Cardiac septum (tissue), 1 donor: ENCODE measurements at regions not wholly inside any gene's neighbourhood (a gene's known extent, or its start where the extent isn't known, plus 50 kb on each side); places are given as distances from the start of the nearest gene placed in this dataset.

Source experiments
- DNase-seq: peaks from one replicate; pipeline ENCODE4 v3.0.0-alpha.2; 2020; ENCODE audit warnings: low spot score
- intact Hi-C: fragments of 100-400 bp; cut with DNase I; formaldehyde crosslinking; loops from one replicate; pipeline ENCODE4 v1.14.0; 2022
- donor health status: DM: no; HTN: no; CAD: no.

- no peak for DNase-seq
- intact Hi-C loops: no loop called here
These were observed 152.5 kb upstream of the AKR1E2 start for GRCh38 chr10:4673279-4674040.

GRCh38 chr10:4672201-4672600 lies 153.8 kb upstream of the AKR1E2 start:
- no peak for DNase-seq
- intact Hi-C loops: no loop called here

GRCh38 chr10:4671451-4672145 lies 154.4 kb upstream of the AKR1E2 start:
- intact Hi-C loops: no loop called here
- no peak for DNase-seq

DNA sequence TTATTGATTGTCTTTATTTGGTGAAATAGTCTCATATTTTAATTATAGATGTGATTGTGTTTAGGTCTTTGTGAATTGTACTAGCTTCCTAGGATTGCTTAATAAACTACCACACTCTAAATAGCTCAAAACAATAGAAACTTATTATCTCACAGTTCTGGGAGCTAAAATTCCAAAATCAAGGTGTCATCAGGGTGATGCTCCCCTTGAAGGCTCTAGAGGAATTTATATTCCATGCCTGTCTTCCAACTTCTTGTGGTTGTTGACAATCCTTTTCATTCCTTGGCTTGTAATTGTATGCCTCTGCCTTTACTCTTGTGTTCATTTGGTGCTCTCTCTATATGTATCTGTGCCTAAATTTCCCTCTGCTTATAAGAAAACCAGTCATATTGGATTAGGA lies 155.3 kb upstream of the AKR1E2 start:
- no peak for DNase-seq
- intact Hi-C loops: no loop called here

DNA sequence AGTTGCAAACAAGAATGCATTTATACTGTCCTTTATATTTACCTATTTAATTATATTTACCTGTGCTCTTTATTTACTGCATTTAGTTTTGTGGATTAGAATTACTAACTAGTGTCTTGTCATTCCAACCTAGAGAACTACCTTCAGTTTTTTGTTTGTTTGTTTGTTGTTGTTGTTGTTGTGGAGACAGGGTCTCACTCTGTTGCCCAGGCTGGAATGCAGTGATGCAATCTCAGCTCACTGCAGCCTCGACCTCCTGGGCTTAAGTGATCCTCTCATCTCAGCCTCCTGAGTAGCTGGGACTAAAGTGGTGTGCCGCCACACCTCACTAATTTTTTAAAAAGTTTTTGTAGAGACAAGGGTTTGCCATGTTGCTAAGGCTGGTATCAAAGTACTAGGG lies 156.4 kb upstream of the AKR1E2 start:
- intact Hi-C loops: loop anchor here (10.0 kb wide), 1 partner anchor 755 kb away; no protein-coding TSS in a partner anchor
- no peak for DNase-seq

DNA sequence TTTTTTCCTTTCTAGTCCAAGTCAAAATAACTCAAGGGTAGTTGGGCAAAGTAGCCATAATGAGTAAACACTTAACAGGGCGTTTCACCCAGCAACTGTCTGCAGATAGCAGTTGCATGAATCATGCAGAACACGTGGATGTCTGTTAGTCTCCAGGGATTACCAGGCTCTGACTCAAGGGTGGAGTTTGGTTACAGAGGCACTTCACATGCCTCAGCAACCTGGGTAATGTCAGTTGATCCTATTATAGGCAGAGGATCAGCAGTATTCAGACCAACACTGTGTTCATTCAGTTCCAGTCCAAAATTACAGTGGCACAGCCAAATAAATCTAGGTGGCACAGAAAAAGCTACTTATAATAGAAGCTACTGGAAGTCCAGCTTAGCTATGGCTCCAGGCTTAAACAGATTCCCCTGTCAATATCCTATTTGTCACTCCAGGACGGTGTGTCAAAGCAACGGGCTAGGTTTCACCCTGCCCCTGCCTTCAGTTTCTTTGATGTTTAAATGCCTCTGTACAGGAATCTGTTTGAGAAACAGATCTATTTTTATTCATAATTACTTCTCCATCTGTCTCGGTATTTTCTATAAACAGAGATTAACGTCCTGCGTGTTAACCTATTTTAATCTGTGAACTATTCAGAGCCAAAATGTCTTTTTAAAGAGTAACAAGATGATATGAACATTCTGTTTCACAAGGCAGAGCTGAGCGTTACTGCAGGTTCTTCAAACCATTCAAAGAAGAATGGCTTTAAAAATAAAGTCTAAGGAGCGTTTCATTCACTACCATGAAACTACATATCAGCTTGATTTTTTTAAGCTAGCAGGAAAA lies 162.6 kb upstream of the AKR1E2 start:
- peak; percentile 79 for DNase-seq
- intact Hi-C loops: loop anchor here (2.0 to 10.0 kb wide), 8 partner anchors 104 to 881 kb away; no protein-coding TSS in a partner anchor

DNA sequence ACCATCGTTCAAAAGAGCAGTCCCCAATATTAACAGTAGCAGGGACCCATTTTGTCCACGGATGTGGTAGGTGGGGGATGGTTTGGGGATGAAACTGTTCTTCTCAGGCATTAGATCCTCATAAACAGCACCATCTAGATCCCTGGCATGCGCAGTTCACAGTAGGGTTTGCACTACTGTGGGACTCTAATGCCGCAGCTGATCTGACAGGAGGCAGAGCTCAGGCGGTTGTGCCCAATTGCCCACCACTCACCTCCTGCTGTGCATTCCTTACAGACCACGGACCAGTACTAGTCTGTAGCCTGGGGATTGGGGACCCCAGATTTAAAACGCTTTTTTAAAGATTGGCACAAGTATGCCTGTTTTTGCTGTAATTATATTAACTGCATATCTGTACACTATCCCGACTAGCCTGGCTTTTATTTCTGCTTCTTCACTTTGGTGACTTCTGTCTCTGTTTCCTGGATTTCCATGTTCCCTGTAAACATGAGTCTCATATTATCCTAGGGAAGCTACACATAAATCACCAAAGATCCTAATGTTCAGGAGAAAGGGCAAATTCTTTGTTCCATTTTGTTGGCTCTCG lies 163.3 kb upstream of the AKR1E2 start:
- intact Hi-C loops: loop anchor here (2.0 to 10.0 kb wide), 8 partner anchors 105 to 880 kb away; no protein-coding TSS in a partner anchor
- DNase-seq: no peak

GRCh38 chr10:4661511-4662255 lies 164.3 kb upstream of the AKR1E2 start:
- peak; percentile 85 for DNase-seq
- intact Hi-C loops: loop anchor here (2.0 to 10.0 kb wide), 9 partner anchors 106 to 879 kb away; no protein-coding TSS in a partner anchor

DNA sequence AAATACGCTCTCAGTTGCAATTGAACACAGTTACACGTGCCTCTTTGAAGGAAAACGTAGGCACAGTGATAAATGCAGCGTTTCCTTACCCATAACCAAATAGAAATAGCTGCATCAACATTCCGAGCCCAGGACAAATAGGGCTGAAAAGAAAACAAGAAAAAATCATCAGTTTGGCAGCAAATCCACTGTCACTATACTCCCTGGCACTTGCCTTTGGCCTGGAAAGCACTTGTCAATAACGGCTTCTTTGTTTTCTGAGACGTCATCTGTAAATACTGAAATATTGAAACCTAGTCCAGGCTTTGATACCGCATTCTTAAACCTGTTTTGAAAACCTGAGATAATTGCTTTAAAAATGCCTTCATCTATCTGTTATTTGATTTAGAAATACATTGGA lies 167.2 kb upstream of the AKR1E2 start:
- intact Hi-C loops: loop anchor here (5.0 to 10.0 kb wide), 2 partner anchors 1416 to 1464 kb away; no protein-coding TSS in a partner anchor
- no peak for DNase-seq

DNA sequence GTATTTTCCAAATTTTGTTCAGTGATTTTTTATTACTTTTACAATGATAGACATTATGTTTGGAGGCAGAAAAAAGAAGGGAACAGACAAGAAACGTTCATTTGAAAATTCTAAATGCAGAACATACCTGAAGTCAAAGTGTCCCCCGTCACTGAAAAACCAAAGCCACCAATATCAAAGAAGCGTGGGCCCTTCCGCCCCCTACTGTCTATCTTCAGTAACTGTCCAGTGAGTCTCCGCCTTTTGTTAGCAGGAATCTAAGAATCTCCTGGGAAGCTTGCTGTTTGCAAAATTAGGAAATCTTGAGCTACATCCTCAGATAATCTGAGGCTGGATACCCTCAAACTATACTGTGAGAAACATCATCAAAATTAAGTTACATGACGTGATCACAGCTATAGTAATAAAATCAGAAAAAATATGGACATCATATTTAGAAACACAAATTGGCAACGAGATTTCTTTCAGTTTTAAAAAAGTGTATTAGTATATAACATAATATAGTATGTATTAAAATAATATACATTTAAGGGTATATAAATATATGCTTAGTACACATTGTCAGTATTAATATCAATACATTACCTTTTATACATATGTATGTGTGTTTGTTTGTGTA lies 169.3 kb upstream of the AKR1E2 start:
- no peak for DNase-seq
- intact Hi-C loops: loop anchor here (5.0 to 10.0 kb wide), 2 partner anchors 1414 to 1462 kb away; no protein-coding TSS in a partner anchor

GRCh38 chr10:4655879-4656278 lies 170.1 kb upstream of the AKR1E2 start:
- no peak for DNase-seq
- intact Hi-C loops: loop anchor here (5.0 to 10.0 kb wide), 2 partner anchors 1414 to 1461 kb away; no protein-coding TSS in a partner anchor

GRCh38 chr10:4655406-4655805 lies 170.6 kb upstream of the AKR1E2 start:
- DNase-seq: no peak
- intact Hi-C loops: loop anchor here (5.0 to 10.0 kb wide), 2 partner anchors 1413 to 1461 kb away; no protein-coding TSS in a partner anchor

DNA sequence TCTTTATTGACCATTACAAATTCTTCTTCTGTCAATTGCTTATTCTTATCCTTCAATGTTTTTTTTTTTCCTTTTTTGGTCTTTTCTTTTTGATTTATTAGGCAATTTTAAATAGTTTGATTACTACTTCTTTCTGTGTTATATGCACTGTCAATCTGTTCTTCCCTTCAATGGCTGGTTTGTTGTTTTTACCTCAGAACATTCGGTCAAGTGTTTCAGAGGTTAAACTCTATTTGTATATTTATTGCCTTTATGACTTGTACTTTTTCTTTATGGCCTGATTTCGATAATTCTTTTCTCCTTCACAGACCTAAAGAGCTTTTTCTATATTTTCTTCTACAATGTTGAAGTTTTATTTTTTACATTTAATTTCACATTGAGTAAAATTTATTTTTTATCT lies 171.5 kb upstream of the AKR1E2 start:
- no peak for DNase-seq
- intact Hi-C loops: loop anchor here (10.0 kb wide), 1 partner anchor 1460 kb away; no protein-coding TSS in a partner anchor

- DNase-seq: no peak
- intact Hi-C loops: loop anchor here (10.0 kb wide), 1 partner anchor 1458 kb away; no protein-coding TSS in a partner anchor
These were observed 172.8 kb upstream of the AKR1E2 start for GRCh38 chr10:4653160-4653559.

DNA sequence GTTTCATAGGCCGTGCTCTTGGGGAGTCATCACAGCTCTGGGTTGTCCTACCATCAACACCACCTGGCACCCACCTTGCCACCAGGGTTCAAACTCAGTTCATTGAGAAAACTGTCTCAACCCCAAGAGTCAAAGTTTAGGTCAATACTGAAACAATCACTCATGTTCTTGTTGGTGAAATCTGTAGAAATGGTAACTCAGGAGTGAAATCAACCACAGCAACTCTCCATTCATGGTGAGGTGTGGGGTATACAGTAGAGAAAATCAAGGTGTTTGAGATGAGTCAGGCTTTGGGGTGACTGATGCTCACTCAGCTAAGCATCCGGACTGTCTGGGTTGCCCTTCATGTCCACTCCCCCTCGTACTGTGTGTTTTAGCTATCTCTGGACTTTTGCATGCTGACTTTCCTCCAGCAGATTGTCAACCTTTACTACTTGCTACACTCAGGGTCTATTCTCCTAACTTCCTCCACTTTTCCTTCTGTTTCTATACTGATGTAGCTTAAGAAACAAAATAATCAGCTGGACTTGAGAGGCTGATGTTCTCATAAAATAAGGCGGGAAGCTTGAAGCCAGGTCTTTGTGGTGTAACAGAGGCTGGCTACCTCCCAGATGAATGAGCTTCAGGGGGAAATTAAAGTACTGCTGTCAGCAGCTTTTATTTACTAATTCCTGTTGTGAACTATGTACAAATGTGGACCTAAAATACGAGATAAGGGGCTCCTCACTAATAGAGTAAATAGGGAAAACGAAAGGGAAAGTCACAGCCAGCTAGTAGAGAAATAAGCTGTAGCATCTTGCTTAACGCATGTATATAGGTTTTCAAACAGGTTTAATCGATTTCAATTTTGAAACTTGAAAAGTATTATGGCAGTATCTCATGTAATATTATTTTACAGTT lies 173.6 kb upstream of the AKR1E2 start:
- no peak for DNase-seq
- intact Hi-C loops: loop anchor here (10.0 kb wide), 1 partner anchor 1458 kb away; no protein-coding TSS in a partner anchor

GRCh38 chr10:4651404-4652037 lies 174.5 kb upstream of the AKR1E2 start:
- DNase-seq: no peak
- intact Hi-C loops: loop anchor here (10.0 kb wide), 1 partner anchor 1457 kb away; no protein-coding TSS in a partner anchor
